WTC11 (cell line): ENCODE measurements at regions not wholly inside any gene's neighbourhood (a gene's known extent, or its start where the extent isn't known, plus 50 kb on each side); places are given as distances from the start of the nearest gene placed in this dataset.

Experiments
- ESRRA ChIP-seq: sonication (generic); formaldehyde crosslinking; IDR thresholded peaks from 2 replicates; pipeline ENCODE4 v1.8.1; 2022; ENCODE audit warnings: mild to moderate bottlenecking, missing genetic modification reagents, borderline replicate concordance
- SMAD3 ChIP-seq: sonication (generic); formaldehyde crosslinking; IDR thresholded peaks from 2 replicates; pipeline ENCODE4 v1.8.0; 2022; ENCODE audit warnings: missing genetic modification reagents, mild to moderate bottlenecking, borderline replicate concordance
- SMAD4 ChIP-seq: sonication (generic); formaldehyde crosslinking; IDR thresholded peaks from 2 replicates; pipeline ENCODE4 v1.8.0; 2022; ENCODE audit warnings: mild to moderate bottlenecking, missing genetic modification reagents
- TF ChIP-seq, protein P1 (sequence below): fragments of 200-600 bp; IDR thresholded peaks from 2 replicates; pipeline ENCODE4 v1.8.0; 2022; ENCODE audit warnings: antibody characterized with exemption
- TF ChIP-seq, protein P2 (sequence below): sonication (generic); formaldehyde crosslinking; IDR thresholded peaks from 2 replicates; pipeline ENCODE4 v1.8.0; 2023; ENCODE audit warnings: mild to moderate bottlenecking, missing genetic modification reagents
- TF ChIP-seq, protein P3 (sequence below): sonication (generic); formaldehyde crosslinking; IDR thresholded peaks from 2 replicates; pipeline ENCODE4 v1.8.1; 2023; ENCODE audit warnings: mild to moderate bottlenecking, missing genetic modification reagents, moderate library complexity

GRCh38 chr11:34755671-34756070, 134.8 kb downstream of the EHF start:
- TF ChIP-seq ESRRA (CRISPR knock-in tag), result no peak
- TF ChIP-seq, protein P1, sequence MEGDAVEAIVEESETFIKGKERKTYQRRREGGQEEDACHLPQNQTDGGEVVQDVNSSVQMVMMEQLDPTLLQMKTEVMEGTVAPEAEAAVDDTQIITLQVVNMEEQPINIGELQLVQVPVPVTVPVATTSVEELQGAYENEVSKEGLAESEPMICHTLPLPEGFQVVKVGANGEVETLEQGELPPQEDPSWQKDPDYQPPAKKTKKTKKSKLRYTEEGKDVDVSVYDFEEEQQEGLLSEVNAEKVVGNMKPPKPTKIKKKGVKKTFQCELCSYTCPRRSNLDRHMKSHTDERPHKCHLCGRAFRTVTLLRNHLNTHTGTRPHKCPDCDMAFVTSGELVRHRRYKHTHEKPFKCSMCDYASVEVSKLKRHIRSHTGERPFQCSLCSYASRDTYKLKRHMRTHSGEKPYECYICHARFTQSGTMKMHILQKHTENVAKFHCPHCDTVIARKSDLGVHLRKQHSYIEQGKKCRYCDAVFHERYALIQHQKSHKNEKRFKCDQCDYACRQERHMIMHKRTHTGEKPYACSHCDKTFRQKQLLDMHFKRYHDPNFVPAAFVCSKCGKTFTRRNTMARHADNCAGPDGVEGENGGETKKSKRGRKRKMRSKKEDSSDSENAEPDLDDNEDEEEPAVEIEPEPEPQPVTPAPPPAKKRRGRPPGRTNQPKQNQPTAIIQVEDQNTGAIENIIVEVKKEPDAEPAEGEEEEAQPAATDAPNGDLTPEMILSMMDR, result no peak
- TF ChIP-seq SMAD3, result no peak
- TF ChIP-seq SMAD4 (CRISPR knock-in tag), result no peak
- TF ChIP-seq, protein P2, sequence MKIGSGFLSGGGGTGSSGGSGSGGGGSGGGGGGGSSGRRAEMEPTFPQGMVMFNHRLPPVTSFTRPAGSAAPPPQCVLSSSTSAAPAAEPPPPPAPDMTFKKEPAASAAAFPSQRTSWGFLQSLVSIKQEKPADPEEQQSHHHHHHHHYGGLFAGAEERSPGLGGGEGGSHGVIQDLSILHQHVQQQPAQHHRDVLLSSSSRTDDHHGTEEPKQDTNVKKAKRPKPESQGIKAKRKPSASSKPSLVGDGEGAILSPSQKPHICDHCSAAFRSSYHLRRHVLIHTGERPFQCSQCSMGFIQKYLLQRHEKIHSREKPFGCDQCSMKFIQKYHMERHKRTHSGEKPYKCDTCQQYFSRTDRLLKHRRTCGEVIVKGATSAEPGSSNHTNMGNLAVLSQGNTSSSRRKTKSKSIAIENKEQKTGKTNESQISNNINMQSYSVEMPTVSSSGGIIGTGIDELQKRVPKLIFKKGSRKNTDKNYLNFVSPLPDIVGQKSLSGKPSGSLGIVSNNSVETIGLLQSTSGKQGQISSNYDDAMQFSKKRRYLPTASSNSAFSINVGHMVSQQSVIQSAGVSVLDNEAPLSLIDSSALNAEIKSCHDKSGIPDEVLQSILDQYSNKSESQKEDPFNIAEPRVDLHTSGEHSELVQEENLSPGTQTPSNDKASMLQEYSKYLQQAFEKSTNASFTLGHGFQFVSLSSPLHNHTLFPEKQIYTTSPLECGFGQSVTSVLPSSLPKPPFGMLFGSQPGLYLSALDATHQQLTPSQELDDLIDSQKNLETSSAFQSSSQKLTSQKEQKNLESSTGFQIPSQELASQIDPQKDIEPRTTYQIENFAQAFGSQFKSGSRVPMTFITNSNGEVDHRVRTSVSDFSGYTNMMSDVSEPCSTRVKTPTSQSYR (CRISPR knock-in tag), result no peak
- TF ChIP-seq, protein P3, sequence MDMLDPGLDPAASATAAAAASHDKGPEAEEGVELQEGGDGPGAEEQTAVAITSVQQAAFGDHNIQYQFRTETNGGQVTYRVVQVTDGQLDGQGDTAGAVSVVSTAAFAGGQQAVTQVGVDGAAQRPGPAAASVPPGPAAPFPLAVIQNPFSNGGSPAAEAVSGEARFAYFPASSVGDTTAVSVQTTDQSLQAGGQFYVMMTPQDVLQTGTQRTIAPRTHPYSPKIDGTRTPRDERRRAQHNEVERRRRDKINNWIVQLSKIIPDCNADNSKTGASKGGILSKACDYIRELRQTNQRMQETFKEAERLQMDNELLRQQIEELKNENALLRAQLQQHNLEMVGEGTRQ (CRISPR knock-in tag), result no peak
